ENCODE measurements at regions not wholly inside any gene's neighbourhood (a gene's known extent, or its start where the extent isn't known, plus 50 kb on each side); places are given as distances from the start of the nearest gene placed in this dataset.

DNA sequence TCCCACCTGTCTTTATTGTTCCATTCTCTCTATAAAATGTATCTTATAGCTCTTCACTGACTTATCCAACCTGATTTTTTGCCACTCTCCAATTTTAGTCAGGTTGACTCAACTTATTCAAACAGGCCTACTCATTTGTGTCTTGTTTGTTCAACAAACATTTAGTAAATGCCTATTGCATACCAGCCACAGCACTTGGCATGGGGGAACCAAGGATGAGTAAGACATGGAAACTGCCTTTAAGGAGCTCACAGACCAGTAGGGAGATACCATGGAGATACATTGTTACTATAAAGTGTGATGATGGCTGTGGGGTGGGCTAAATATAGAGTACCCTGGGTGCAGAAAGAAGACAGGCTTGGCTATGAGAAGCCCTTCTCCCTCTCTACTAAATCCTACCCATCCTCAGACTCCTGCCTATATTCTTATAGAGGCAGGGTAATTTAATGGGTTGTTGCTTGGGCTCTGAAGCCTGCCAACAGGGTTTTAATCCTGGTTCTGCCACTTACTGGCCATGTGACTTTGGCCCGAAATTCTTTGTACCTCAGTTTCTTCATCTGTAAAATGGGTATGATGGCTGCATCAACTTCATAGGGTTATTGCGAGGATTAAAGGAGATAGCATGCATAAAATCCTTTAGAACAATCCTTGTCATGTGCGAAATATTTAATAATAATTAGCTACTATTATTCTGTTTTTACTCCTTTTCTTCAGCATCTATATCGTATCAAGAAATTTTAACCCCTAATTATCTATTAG, 348.5 kb upstream of the UMPS start:
- no peaks in the 10 kb centered on the region for H3K9me3 ChIP-seq (ENCODE audit: control insufficient read depth, low read length)
- no peaks in the 10 kb centered on the region for H3K27me3 ChIP-seq (replicated peaks; ENCODE audit: control insufficient read depth, insufficient read depth, low read length, poor library complexity, severe bottlenecking)
- H3K4me3 ChIP-seq (ENCODE audit: insufficient read depth, low read depth, low read length, poor library complexity, severe bottlenecking) = no peak overlapping the region
- no peak for DNase-seq
- no peaks in the 10 kb centered on the region for H3K4me1 ChIP-seq (ENCODE audit: control insufficient read depth, insufficient read depth, low read length, poor library complexity, severe bottlenecking)
- no peaks in the 10 kb centered on the region for H3K36me3 ChIP-seq (ENCODE audit: control insufficient read depth, insufficient read depth, low read length)
- no peak overlapping the region for H3K27ac ChIP-seq (ENCODE audit: insufficient read depth, low read length, poor library complexity, severe bottlenecking)

DNA sequence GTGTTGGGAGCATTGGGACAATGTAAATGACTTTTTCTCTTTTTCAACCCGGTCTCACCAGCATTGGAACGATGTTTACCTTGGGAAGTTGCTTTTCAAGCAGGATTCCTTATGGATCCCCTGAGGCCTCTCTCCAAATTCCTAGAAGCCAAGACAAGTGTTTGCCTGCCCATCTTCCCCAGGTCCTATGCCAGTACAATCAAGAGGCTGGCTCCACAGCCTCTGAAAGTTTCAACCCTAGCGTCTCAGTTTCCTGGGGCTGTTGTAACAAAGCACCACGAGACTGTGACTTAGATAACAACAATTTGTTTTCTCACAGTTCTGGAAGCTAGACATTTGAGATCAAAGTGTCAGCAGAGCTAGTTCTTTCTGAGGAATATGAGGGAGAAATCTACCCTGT, 347.2 kb upstream of the UMPS start:
- Histone ChIP-seq H3K36me3 (ENCODE audit: control insufficient read depth, insufficient read depth, low read length) (no peaks in the 10 kb centered on the region), H3K27me3 (replicated peaks; ENCODE audit: control insufficient read depth, insufficient read depth, low read length, poor library complexity, severe bottlenecking) (no peaks in the 10 kb centered on the region), H3K4me3 (ENCODE audit: insufficient read depth, low read depth, low read length, poor library complexity, severe bottlenecking) (no peak overlapping the region), H3K9me3 (ENCODE audit: control insufficient read depth, low read length) (no peaks in the 10 kb centered on the region), H3K27ac (ENCODE audit: insufficient read depth, low read length, poor library complexity, severe bottlenecking) (no peak overlapping the region), H3K4me1 (ENCODE audit: control insufficient read depth, insufficient read depth, low read length, poor library complexity, severe bottlenecking) (no peaks in the 10 kb centered on the region)
- no peak for DNase-seq

DNA sequence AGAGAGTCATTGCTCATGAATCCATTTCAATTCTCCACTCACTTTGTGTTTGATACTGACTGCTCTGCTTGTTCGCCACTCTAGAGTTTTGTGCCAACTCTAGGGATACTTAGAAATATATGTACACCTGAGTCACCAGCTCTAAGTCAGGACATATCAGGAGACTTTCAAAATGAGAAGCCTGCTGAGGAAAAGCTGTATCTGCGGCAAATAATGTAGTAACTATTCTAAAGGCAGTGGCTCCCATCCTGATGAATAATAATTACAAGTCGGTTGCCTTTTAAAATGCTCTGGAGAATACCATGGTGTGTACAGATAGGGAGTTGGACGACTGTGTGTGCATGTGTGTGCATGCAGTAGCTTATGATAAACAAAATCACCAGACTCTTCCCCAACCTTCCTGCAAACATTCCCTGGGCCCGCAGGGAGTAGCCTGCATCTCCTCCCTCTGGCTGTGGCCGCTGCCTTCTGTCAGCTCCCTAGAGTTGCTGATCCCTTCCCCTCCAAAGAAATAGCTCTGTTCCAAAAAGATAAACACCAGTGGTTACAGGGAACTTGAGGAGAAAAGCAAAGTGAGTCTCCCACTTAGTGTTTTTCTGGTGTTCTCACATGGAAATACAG, 346.3 kb upstream of the UMPS start:
- Histone ChIP-seq H3K27ac (ENCODE audit: insufficient read depth, low read length, poor library complexity, severe bottlenecking) (no peak overlapping the region), H3K4me3 (ENCODE audit: insufficient read depth, low read depth, low read length, poor library complexity, severe bottlenecking) (no peak overlapping the region)

DNA sequence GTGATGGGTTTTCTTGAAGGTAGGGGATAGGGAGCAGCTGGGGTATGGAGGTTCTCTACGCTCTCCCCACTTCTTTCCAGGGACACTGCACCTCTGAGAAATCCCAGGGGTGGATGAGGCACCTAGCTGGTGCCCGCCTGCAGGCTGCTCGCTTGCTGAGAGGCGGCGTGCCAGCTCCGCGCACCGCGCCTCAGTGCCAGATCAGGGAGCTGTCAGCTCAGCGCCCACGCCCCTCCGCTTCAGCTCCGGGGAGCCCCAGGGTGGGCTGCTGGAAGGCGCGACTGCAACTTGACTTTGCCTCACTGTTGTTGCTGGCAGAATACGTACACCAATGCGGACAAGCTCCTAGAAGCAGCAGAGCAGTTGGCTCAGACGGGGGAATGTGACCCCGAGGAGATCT, 345.7 kb upstream of the UMPS start:
- Histone ChIP-seq H3K4me1 (ENCODE audit: control insufficient read depth, insufficient read depth, low read length, poor library complexity, severe bottlenecking) (no peaks in the 10 kb centered on the region), H3K36me3 (ENCODE audit: control insufficient read depth, insufficient read depth, low read length) (no peaks in the 10 kb centered on the region), H3K4me3 (ENCODE audit: insufficient read depth, low read depth, low read length, poor library complexity, severe bottlenecking) (no peak overlapping the region)

More for the DNA sequence above, 346.3 kb upstream of the UMPS start:
- Histone ChIP-seq H3K4me1 (ENCODE audit: control insufficient read depth, insufficient read depth, low read length, poor library complexity, severe bottlenecking) (no peaks in the 10 kb centered on the region), H3K27me3 (replicated peaks; ENCODE audit: control insufficient read depth, insufficient read depth, low read length, poor library complexity, severe bottlenecking) (no peaks in the 10 kb centered on the region), H3K36me3 (ENCODE audit: control insufficient read depth, insufficient read depth, low read length) (no peaks in the 10 kb centered on the region), H3K9me3 (ENCODE audit: control insufficient read depth, low read length) (no peaks in the 10 kb centered on the region)
- DNase-seq = no peak

DNA sequence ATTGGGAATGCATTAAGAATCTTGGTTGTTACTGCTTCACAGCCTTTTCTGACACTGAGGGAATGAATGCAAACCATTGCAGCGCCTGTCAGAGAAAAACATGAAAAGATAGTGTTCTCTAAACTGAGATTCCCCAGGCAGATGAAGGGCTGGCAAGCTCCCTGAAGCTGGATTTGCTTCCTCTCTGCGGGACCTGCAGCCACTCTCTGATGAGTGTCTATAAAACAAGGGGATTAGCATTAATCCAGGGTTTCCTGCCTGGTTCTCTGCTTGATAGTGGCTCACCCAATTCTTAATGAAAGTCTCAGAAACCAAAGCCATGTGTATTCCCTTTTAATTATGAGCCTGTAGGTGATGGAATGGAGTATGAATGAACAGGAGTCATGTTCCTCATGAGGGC, 344.3 kb upstream of the UMPS start:
- DNase-seq = no peak
- H3K36me3 ChIP-seq (ENCODE audit: control insufficient read depth, insufficient read depth, low read length) = no peaks in the 10 kb centered on the region
- no peaks in the 10 kb centered on the region for H3K4me1 ChIP-seq (ENCODE audit: control insufficient read depth, insufficient read depth, low read length, poor library complexity, severe bottlenecking)
- no peak overlapping the region for H3K4me3 ChIP-seq (ENCODE audit: insufficient read depth, low read depth, low read length, poor library complexity, severe bottlenecking)
- no peaks in the 10 kb centered on the region for H3K27me3 ChIP-seq (replicated peaks; ENCODE audit: control insufficient read depth, insufficient read depth, low read length, poor library complexity, severe bottlenecking)
- no peak overlapping the region for H3K27ac ChIP-seq (ENCODE audit: insufficient read depth, low read length, poor library complexity, severe bottlenecking)
- no peaks in the 10 kb centered on the region for H3K9me3 ChIP-seq (ENCODE audit: control insufficient read depth, low read length)

More for the DNA sequence above, 345.7 kb upstream of the UMPS start:
- H3K27ac ChIP-seq (ENCODE audit: insufficient read depth, low read length, poor library complexity, severe bottlenecking) = no peak overlapping the region
- no peaks in the 10 kb centered on the region for H3K27me3 ChIP-seq (replicated peaks; ENCODE audit: control insufficient read depth, insufficient read depth, low read length, poor library complexity, severe bottlenecking)
- H3K9me3 ChIP-seq (ENCODE audit: control insufficient read depth, low read length) = no peaks in the 10 kb centered on the region
- no peak for DNase-seq

DNA sequence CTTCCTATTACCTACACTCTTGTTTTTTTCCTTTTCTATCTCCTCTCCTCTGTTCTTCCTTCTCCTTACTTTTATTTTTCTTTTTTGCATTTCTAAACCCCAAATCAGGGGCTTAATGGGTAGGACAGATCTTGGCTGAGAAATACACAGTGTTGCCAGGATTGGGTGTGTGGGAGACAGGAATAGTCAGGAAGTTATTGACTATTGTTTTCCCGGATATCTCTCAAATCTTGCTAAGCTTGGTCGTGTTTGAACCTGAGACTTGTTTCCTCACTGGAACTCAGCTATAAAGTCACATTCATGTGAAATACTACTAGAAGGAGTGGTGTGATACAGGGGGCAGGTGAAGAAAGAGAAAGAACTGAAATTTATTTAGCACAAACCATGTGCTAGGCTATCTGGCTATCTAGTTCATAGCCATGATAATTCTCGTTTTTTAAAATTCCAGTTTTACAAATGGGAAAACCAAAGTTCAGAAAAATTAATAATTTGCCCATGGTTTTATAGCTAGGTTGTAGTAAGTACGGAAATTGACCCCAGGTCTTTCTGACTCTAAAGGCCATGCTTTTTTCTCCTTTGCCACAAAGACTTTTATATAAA, 343.2 kb upstream of the UMPS start:
- Histone ChIP-seq H3K27ac (ENCODE audit: insufficient read depth, low read length, poor library complexity, severe bottlenecking) (no peak overlapping the region), H3K4me1 (ENCODE audit: control insufficient read depth, insufficient read depth, low read length, poor library complexity, severe bottlenecking) (no peaks in the 10 kb centered on the region), H3K4me3 (ENCODE audit: insufficient read depth, low read depth, low read length, poor library complexity, severe bottlenecking) (no peak overlapping the region), H3K36me3 (ENCODE audit: control insufficient read depth, insufficient read depth, low read length) (no peaks in the 10 kb centered on the region), H3K27me3 (replicated peaks; ENCODE audit: control insufficient read depth, insufficient read depth, low read length, poor library complexity, severe bottlenecking) (no peaks in the 10 kb centered on the region), H3K9me3 (ENCODE audit: control insufficient read depth, low read length) (no peaks in the 10 kb centered on the region)
- no peak for DNase-seq

DNA sequence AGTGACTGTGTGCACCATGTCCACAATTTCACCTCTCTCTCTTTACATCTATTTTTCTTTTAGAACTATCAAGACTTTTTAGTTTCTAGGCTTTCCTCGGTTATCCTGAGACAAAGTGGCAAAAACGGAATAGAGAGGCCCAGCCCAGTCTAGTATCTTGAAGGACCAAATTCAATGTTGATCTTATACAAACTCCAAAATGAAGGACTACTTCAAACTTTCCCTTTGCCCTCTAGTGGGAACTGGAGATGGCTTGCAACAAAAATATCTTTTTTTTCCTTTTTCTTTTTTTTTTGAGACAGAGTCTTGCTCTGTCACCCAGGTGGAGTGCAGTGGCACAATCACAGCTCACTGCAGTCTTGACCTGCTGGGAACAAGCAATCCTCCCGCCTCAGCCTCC, 338.5 kb upstream of the UMPS start:
- DNase-seq = no peak
- Histone ChIP-seq H3K4me1 (ENCODE audit: control insufficient read depth, insufficient read depth, low read length, poor library complexity, severe bottlenecking) (no peaks in the 10 kb centered on the region), H3K27ac (ENCODE audit: insufficient read depth, low read length, poor library complexity, severe bottlenecking) (no peak overlapping the region), H3K9me3 (ENCODE audit: control insufficient read depth, low read length) (no peaks in the 10 kb centered on the region), H3K27me3 (replicated peaks; ENCODE audit: control insufficient read depth, insufficient read depth, low read length, poor library complexity, severe bottlenecking) (no peaks in the 10 kb centered on the region), H3K4me3 (ENCODE audit: insufficient read depth, low read depth, low read length, poor library complexity, severe bottlenecking) (no peak overlapping the region), H3K36me3 (ENCODE audit: control insufficient read depth, insufficient read depth, low read length) (no peaks in the 10 kb centered on the region)

DNA sequence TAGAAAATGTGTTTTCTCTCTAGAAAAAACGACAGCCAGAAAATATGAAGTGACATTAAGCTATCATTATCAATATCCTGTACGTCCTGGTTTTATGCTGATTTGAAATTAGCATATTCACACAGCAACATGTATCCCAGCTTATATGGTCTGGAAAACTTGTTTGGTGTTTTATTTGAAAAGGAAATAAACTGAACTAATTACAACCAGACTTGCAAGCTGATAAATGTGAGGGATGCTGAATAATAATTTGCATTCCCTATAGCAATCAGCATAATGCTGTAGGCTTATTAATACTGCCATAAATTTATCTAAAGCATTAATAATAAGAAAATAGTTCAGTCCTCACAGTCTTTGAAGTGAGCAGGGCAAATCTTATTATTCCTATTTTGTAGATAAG, 336.9 kb upstream of the UMPS start:
- Histone ChIP-seq H3K27me3 (replicated peaks; ENCODE audit: control insufficient read depth, insufficient read depth, low read length, poor library complexity, severe bottlenecking) (no peaks in the 10 kb centered on the region), H3K9me3 (ENCODE audit: control insufficient read depth, low read length) (no peaks in the 10 kb centered on the region), H3K36me3 (ENCODE audit: control insufficient read depth, insufficient read depth, low read length) (no peaks in the 10 kb centered on the region), H3K27ac (ENCODE audit: insufficient read depth, low read length, poor library complexity, severe bottlenecking) (no peak overlapping the region), H3K4me3 (ENCODE audit: insufficient read depth, low read depth, low read length, poor library complexity, severe bottlenecking) (no peak overlapping the region), H3K4me1 (ENCODE audit: control insufficient read depth, insufficient read depth, low read length, poor library complexity, severe bottlenecking) (no peaks in the 10 kb centered on the region)
- DNase-seq = no peak

DNA sequence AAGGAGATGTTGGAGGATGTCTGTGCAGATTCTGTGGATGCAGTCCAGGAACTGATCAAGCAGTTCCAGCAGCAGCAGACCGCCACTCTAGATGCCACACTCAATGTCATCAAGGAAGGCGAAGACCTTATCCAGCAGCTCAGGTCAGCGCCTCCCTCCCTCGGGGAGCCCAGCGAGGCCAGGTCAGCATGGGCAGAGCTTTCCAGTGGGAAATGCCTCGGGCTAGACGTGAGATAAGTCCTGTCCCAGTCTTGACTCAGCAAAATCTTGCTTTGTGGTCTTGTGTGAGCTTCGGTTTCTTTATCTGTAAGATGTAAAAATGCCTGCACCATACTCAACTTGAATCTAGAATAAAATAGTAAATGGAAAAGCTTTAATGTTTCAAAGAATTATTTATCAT, 335.1 kb upstream of the UMPS start:
- no peak overlapping the region for H3K27ac ChIP-seq (ENCODE audit: insufficient read depth, low read length, poor library complexity, severe bottlenecking)
- H3K27me3 ChIP-seq (replicated peaks; ENCODE audit: control insufficient read depth, insufficient read depth, low read length, poor library complexity, severe bottlenecking) = no peaks in the 10 kb centered on the region
- H3K36me3 ChIP-seq (ENCODE audit: control insufficient read depth, insufficient read depth, low read length) = no peaks in the 10 kb centered on the region
- no peaks in the 10 kb centered on the region for H3K4me1 ChIP-seq (ENCODE audit: control insufficient read depth, insufficient read depth, low read length, poor library complexity, severe bottlenecking)
- no peak for DNase-seq
- H3K9me3 ChIP-seq (ENCODE audit: control insufficient read depth, low read length) = no peaks in the 10 kb centered on the region
- H3K4me3 ChIP-seq (ENCODE audit: insufficient read depth, low read depth, low read length, poor library complexity, severe bottlenecking) = no peak overlapping the region

DNA sequence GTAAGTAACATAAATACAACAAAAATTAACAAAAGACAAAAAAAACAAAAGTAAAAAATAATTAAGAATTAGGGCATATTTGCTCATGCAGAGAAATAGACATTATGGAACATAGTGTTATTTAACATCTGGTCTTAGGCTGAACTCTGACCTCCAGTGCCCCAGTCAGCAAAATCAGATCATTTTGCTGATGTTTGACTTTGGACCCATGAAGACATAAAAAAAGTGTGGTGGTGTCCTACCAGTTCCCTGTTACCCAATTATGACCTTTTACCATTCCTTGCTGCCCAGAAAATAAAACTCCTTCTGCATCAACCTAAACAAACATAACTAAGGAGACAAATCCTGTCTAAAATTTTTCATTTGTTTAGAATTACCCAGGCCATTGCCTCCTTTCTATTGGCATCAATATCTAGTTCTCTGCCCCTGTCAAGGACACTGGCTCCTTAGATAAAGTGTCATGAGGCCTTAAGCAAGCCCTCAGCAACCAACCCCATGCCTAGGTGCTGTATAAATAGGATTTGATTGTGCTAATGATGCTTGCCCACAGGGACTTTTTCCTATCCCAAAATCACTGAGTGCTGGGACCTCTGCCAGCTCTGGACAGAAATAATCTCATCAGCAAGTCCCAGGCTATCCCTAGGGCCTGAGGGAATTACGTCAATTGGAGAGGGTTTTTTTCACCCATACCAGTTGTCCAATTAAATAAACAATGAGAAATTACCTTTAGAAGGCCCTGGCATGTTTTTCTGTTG, 334.5 kb upstream of the UMPS start:
- H3K27me3 ChIP-seq (replicated peaks; ENCODE audit: control insufficient read depth, insufficient read depth, low read length, poor library complexity, severe bottlenecking) = no peaks in the 10 kb centered on the region
- DNase-seq = no peak
- H3K9me3 ChIP-seq (ENCODE audit: control insufficient read depth, low read length) = no peaks in the 10 kb centered on the region
- H3K27ac ChIP-seq (ENCODE audit: insufficient read depth, low read length, poor library complexity, severe bottlenecking) = no peak overlapping the region
- H3K4me1 ChIP-seq (ENCODE audit: control insufficient read depth, insufficient read depth, low read length, poor library complexity, severe bottlenecking) = no peaks in the 10 kb centered on the region
- no peak overlapping the region for H3K4me3 ChIP-seq (ENCODE audit: insufficient read depth, low read depth, low read length, poor library complexity, severe bottlenecking)
- no peaks in the 10 kb centered on the region for H3K36me3 ChIP-seq (ENCODE audit: control insufficient read depth, insufficient read depth, low read length)

Data from effector memory CD4-positive, alpha-beta T cell (primary cell).